HUES48 (cell line): ENCODE measurements at regions not wholly inside any gene's neighbourhood (a gene's known extent, or its start where the extent isn't known, plus 50 kb on each side); places are given as distances from the start of the nearest gene placed in this dataset.
"Not testable (repeated sequence)": the region's sequence is repeated elsewhere in the genome, so short reads cannot be mapped to it uniquely, and the experiment has no call there.

ENCODE experiments used
- H3K27ac ChIP-seq: one replicate; pipeline ENCODE4 v1.7.0; 2013; ENCODE audit warnings: low read depth, low read length, inconsistent platforms
- H3K27me3 ChIP-seq: 2 replicates; pipeline ENCODE4 v1.6.1; 2013; ENCODE audit warnings: mild to moderate bottlenecking, low read length; ENCODE audit not compliant: control insufficient read depth, insufficient read depth
- H3K36me3 ChIP-seq: 2 replicates; pipeline ENCODE4 v1.6.1; 2013; ENCODE audit warnings: low read length; ENCODE audit not compliant: control insufficient read depth, insufficient read depth
- H3K4me1 ChIP-seq: 2 replicates; pipeline ENCODE4 v1.6.1; 2013; ENCODE audit warnings: mild to moderate bottlenecking, low read length; ENCODE audit not compliant: control insufficient read depth, insufficient read depth
- H3K4me3 ChIP-seq: 2 replicates; pipeline ENCODE4 v1.5.1; 2013; ENCODE audit warnings: mild to moderate bottlenecking, low read depth, low read length
- H3K9ac ChIP-seq: 2 replicates; pipeline ENCODE4 v1.6.1; 2013; ENCODE audit warnings: mild to moderate bottlenecking, low read depth, low read length, moderate library complexity
- H3K9me3 ChIP-seq: 2 replicates; pipeline ENCODE4 v1.6.1; 2013; ENCODE audit warnings: low read length; ENCODE audit not compliant: control insufficient read depth, insufficient read depth

DNA sequence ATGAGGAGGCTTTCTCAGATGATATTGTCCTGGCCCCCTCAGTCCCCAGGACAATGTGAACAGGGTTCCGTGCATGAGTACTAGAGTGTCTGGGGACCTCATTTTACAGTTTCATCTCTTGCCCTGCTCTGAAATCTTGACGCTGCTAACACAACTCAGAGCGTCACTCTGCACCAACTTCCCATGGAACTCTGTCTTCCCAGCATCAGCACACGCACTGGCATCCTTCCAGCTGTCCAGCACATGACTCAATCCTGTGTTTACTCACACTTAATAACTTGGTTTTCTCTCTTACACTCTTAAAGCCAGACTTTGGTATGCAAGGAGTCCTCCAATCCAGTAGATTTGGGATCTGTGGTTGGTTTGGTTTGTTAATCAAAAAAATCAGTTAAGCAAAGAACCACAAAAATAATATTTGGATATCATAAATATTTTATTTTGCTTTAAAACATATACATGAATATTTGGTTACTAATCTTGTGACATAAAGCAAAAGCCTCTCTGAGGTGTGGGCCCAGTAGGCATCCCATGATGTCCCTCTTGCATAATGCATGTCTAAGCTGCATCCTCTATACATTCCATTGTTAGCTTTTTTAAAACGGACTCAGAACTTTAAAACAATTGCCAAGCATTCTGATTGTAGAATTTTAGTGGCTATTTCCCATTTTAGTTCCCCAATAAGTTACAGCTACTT is 131.0 kb downstream of the CXCL12 start:
- Histone ChIP-seq H3K4me3 (no peak overlapping the region), H3K27me3 (no peaks in the 10 kb centered on the region), H3K36me3 (no peaks in the 10 kb centered on the region), H3K4me1 (peaks cover 10% of the 10 kb centered on the region), H3K27ac (no peak overlapping the region), H3K9me3 (no peaks in the 10 kb centered on the region), H3K9ac (no peak overlapping the region)

DNA sequence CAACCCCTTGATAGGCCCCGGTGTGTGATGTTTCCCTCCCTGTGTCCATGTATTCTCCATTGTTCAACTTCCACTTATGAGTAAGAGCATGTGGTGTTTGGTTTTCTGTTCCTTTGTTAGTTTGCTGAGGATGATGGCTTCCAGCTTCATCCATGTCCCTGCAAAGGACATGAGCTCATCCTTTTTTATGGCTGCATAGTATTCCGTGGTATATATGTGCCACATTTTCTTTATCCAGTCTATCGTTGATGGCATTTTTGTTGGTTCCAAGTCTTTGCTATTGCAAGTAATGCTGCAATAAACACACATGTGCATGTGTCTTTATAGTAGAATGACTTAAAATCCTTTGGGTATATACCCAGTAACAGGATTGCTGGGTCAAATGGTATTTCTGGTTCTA is 132.3 kb downstream of the CXCL12 start:
- H3K27ac ChIP-seq, H3K9me3 ChIP-seq, H3K9ac ChIP-seq, H3K27me3 ChIP-seq, H3K4me3 ChIP-seq, H3K4me1 ChIP-seq, H3K36me3 ChIP-seq: not testable (repeated sequence)

DNA sequence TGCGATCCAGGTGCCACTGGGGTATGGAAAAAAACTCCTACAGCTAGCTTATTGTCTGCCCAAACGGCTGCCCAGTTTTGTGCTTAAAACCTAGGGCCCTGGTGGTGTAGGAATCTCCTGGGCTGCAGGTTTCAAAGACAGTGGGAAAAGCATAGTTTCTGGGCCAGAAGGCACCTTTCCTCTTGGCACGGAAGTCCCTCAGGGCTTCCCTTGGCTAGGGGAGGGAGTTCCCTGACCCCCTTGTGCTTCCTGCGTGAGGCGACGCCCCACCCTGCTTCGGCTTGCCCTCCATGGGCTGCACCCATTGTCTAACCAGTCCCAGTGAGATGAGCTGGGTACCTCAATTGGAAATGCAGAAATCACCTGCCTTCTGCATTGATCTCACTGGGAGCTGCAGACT is 135.0 kb downstream of the CXCL12 start:
- H3K4me1 ChIP-seq, H3K4me3 ChIP-seq, H3K9me3 ChIP-seq, H3K27ac ChIP-seq, H3K27me3 ChIP-seq, H3K9ac ChIP-seq, H3K36me3 ChIP-seq: not testable (repeated sequence)

DNA sequence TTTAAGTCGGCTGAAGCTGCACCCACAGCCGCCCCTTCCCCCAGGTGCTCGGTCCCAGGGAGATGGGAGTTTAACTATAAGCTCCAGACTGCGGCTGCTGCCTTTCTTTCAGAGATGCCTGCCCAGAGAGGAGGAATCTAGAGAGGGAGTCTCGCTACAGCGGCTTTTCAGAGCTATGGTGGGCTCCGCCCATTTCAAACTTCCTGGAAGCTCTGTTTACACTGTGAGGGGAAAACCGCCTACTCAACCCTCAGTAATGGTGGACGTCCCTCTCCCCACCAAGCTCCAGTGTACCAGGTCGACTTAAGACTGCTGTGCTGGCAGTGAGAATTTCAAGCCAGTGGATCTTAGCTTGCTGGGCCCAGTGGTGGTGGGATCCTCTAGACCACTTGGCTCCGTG is 135.4 kb downstream of the CXCL12 start:
- H3K9ac ChIP-seq, result no peak overlapping the region
- H3K4me3 ChIP-seq, result no peak overlapping the region
- no peaks in the 10 kb centered on the region for H3K9me3 ChIP-seq
- no peak overlapping the region for H3K27ac ChIP-seq
- H3K27me3 ChIP-seq, result no peaks in the 10 kb centered on the region; the same call in 1 of the 2 replicates
- H3K36me3 ChIP-seq, result no peaks in the 10 kb centered on the region
- peaks cover 5% of the 10 kb centered on the region; the same call in 1 of the 2 replicates for H3K4me1 ChIP-seq

DNA sequence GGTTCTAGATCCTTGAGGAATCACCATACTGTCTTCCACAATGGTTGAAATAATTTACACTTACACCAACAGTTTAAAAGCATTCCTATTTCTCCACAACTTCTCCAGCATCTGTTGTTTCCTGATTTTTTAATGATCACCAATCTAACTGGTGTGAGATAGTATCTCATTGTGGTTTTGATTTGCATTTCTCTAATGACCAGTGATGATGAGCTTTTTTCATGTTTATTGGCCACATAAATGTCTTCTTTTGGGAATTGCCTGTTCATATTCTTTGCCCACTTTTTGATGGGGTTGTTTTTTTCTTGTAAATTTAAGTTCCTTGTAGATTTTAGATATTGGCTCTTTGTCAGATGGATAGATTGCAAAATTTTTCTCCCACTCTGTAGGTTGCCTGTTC is 138.2 kb downstream of the CXCL12 start:
- not testable (repeated sequence) for H3K36me3 ChIP-seq, H3K27ac ChIP-seq, H3K27me3 ChIP-seq, H3K9me3 ChIP-seq, H3K9ac ChIP-seq, H3K4me3 ChIP-seq, H3K4me1 ChIP-seq

DNA sequence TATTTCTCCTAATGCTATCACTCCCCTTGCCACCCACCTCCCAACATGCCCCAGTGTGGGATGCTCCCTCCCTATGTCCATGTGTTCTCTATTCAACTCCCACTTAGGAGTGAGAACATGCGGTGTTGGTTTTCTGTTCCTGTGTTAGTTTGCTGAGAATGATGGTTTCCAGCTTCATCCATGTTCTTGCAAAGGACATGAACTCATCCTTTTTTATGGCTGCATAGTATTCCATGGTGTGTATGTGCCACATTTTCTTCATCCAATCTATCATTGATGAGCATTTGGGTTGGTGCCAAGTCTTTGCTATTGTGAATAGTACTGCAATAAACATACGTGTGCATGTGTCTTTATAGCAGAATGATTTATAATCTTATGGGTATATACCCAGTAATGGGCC is 138.6 kb downstream of the CXCL12 start:
- not testable (repeated sequence) for H3K36me3 ChIP-seq, H3K27me3 ChIP-seq, H3K4me3 ChIP-seq, H3K9me3 ChIP-seq, H3K4me1 ChIP-seq, H3K27ac ChIP-seq, H3K9ac ChIP-seq

DNA sequence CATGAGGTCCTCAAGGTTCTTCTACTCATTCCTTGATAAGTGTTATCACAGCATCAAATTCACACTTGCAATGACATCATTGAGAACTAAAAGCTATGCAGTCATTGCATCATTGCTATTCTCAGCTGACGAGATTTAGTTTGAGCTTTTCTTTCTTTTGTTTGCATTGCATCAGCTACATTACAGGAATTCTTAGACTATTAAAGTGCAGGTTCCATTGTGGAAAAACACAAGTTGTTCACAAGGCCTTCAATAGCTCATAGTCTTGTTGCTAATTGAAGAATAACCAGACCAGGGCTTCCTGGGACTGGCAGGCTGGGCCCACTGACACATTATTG is 139.3 kb downstream of the CXCL12 start:
- H3K4me1 ChIP-seq, result peaks cover 8% of the 10 kb centered on the region; the same call in 1 of the 2 replicates
- H3K9ac ChIP-seq, result no peak overlapping the region
- H3K27ac ChIP-seq, result no peak overlapping the region
- no peaks in the 10 kb centered on the region for H3K9me3 ChIP-seq
- no peaks in the 10 kb centered on the region for H3K36me3 ChIP-seq
- no peak overlapping the region for H3K4me3 ChIP-seq
- H3K27me3 ChIP-seq, result peaks cover 9% of the 10 kb centered on the region

DNA sequence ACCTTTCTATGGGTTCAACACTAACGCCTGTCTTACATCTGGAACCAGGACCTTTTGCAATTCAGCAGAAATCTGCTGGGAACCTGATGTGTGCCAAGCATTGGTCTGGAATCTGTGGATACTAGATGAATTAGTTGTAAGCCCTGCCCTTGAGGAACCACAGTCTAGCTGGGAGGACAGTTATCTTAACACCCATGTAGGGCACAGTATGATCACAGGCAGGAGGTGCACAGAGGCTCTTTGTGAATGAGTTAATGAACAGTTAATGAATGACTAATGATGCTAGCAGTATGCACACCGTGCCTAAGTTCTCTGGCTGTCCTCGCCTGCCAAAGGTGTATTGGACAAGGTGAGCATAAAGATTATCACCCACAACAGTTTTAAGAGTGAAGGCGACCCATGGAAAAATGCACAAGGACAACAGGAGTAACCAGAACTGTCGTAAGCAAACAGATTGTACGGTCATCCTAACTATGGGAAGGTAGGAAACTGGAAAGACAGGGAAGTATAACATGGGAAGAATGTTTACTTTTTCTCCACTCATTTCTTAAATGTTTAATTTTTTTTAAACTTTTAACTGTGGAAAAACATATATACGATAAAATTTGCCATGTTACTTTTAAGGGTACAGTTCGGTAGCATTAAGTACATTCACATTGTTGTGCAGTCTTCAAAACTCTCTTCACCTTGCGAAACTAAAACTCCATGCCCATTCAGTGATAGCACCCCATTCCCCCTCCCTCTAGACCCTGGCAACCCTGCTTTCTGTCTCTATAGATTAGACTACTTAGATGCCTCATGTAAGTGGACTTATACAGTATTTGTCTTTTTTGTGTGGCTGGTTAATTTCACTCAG is 139.9 kb downstream of the CXCL12 start:
- Histone ChIP-seq H3K9me3 (no peaks in the 10 kb centered on the region), H3K4me3 (no peak overlapping the region), H3K27ac (no peak overlapping the region), H3K27me3 (peaks cover 9% of the 10 kb centered on the region), H3K36me3 (no peaks in the 10 kb centered on the region), H3K9ac (no peak overlapping the region), H3K4me1 (peaks cover 8% of the 10 kb centered on the region; the same call in 1 of the 2 replicates)

DNA sequence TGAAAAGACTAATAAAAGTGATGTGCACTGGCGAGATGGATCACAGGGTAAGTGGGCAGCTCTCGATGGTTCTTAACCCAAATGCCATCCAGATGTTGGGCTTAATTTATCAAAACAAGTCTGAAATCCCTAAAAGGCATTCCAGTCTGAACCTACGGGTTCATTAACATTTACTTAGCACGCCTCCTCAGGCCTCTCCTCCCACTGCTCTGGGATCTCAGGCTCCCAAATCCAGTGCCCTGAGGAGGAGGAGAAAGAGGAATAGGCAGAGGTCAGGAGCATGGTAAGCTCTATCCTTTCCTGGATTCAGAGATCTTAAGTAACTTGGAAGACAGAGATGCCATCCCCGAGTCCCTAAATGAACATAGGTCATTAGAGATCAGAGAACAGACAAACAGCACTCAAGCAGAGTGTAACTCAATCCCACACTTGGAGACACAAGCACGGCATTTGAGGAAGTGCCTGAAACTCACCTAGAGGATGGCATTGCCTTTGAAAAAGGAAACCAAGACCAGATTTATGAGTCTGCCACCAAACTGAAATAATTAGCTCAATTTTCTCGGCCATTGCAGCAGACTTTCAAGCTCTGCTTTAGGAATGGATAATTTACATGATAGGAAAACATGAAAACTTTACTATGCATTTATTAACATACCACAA is 140.9 kb downstream of the CXCL12 start:
- Histone ChIP-seq H3K4me3 (no peak overlapping the region), H3K4me1 (0 out of 2 replicates have a peak, but pooled peaks cover 3% of the 10 kb centered on the region), H3K27ac (no peak overlapping the region), H3K27me3 (peaks cover 9% of the 10 kb centered on the region), H3K9ac (no peak overlapping the region), H3K36me3 (no peaks in the 10 kb centered on the region), H3K9me3 (no peaks in the 10 kb centered on the region)

DNA sequence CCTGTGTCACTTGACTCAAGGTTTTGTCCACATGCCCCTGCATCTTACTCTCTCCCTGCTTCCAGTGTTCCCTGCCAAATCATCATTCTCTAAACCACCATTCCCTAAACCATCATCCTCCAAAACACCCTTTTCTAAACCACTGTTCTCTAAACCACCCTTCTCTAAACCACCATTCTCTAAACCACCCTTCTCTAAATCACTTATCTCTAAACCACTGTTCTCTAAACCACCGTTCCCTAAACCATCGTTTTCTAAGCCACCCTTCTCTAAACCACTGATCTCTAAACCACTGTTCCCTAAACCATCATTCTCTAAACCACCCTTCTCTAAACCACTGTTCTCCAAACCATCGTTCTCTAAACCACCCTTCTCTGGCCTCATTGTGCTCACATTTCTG is 142.1 kb downstream of the CXCL12 start:
- Histone ChIP-seq H3K27me3 (peaks cover 9% of the 10 kb centered on the region), H3K9ac (no peak overlapping the region), H3K4me3 (no peak overlapping the region), H3K9me3 (no peaks in the 10 kb centered on the region), H3K4me1 (0 out of 2 replicates have a peak, but pooled peaks cover 3% of the 10 kb centered on the region), H3K27ac (no peak overlapping the region), H3K36me3 (no peaks in the 10 kb centered on the region)

DNA sequence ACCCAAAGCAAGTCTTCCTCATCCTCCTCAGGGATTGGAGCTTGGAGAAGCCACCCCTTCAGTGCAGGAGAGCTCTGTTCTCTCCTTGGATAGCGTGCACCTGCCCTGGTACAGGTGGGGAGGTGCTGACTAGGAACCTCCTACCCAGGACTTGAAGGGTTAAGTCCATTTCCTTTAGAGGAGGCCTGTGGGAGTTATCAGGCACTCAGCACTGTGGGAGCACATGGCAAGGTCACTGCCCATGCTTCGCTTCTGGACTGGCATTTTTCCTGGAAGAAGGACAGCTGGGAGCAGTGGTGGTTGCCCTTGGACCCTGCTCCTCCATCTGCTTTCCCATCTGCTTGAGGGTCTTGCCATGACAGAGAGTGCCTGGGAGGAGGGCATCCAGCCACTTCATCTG is 142.8 kb downstream of the CXCL12 start:
- Histone ChIP-seq H3K4me3 (no peak overlapping the region), H3K4me1 (0 out of 2 replicates have a peak, but pooled peaks cover 3% of the 10 kb centered on the region), H3K9me3 (no peaks in the 10 kb centered on the region)

More for the DNA sequence above, 142.8 kb downstream of the CXCL12 start:
- Histone ChIP-seq H3K36me3 (no peaks in the 10 kb centered on the region), H3K27ac (no peak overlapping the region), H3K27me3 (peaks cover 9% of the 10 kb centered on the region), H3K9ac (no peak overlapping the region)
